Stimulated activated CD4-positive, alpha-beta T cell treated with anti-CD3 and anti-CD28 coated beads, Interleukin-15, amount 100 ng/mL, for 1 hour (primary cell): ENCODE measurements at regions not wholly inside any gene's neighbourhood (a gene's known extent, or its start where the extent isn't known, plus 50 kb on each side); places are given as distances from the start of the nearest gene placed in this dataset.

Experiments
- DNase-seq, 2 donors: peaks; one replicate each; pipeline ENCODE4 v3.0.0-alpha.2; 2020; ENCODE audit warnings: low read depth in 1 of 2, low spot score in 1 of 2

DNA sequence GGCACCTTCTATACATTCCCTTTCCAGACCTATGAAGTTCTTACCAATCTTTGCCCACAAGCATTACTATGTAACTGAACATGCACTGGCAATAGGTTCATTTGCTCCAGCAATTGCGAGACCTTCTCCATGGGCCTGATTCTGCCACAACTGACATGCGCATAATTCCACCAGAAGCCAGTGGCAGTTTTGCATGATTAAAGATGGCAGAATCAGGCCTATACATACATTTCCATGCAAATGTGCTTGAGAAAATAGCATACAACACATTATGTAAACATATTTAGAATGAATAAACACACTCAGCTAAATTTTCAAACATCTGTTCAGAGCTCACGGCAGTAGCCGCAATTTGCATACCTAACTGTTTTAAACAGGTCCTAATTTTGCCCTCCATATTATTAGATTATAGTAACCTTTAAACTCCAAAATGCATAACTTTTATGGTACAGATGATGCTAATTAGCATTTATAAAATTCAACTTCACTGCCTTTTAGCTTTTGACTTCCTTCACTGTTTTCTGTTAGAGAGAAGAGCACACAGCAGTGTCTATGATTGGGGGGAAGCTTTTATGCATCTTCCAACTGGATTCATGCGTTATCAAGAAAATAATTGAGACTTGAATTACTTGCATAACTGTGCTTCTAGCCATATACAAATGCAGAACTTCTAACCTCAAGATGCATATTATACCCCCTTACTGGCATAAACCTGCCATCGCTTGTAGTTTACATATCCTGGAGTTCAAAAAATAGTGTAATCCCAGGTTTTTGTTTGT is 155.3 kb upstream of the CDH19 start:
- no peak for DNase-seq

DNA sequence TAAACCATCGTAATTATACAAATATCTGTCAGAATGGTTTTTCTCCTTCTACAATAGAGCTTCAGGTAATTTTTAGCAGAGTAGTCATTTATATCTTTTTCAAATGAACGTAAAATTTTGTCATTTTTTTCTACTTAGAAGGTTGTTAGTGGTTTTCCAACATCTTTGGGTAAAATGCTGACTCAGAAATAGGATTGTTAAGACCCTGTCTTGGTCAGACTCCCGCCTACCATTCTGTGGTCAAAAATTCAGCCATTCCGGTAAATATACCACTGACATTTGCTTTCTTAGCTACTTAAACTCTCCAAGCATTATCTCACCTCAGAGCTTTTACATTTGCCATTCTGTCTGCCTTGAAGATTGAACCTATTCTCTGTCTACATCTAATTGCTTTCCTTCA is 154.1 kb upstream of the CDH19 start:
- DNase-seq, result no peak

DNA sequence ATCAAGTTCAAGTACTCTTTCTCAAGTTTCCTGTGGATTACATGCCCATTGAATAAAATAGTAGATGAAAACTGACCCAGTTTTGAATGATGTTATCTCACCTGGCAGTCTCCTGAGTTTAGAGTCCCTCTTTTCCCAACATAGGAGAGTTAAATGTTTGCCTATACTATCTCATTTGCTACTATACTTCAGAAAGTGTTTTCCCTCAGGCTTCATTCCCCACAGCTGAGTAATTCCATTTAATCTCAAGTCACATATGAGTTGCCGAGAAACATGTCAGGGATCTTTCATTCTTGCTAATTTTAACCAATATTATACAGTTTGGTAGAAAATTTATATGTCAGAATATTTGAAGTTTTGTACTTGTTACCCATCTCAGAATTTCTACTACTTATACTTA is 150.4 kb upstream of the CDH19 start:
- DNase-seq, result no peak

DNA sequence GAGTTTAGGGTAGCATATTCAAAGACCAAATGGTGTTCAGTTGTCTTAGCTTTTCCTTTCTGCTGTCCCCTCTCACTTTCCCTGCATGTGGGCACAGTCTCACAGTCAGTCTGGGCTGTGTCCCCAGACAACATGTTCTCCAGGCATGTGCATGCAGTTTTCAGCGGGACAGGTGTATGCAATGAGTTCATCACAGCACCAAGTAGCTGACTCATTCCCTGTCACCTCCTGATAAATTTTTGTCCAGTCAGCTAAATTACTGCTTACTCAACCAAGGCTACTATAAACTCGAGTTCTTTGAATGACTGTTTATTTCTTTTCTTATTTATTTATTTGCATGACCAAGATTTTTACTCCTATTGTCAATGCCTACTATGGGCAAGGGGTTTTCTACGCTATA is 148.8 kb upstream of the CDH19 start:
- no peak for DNase-seq

DNA sequence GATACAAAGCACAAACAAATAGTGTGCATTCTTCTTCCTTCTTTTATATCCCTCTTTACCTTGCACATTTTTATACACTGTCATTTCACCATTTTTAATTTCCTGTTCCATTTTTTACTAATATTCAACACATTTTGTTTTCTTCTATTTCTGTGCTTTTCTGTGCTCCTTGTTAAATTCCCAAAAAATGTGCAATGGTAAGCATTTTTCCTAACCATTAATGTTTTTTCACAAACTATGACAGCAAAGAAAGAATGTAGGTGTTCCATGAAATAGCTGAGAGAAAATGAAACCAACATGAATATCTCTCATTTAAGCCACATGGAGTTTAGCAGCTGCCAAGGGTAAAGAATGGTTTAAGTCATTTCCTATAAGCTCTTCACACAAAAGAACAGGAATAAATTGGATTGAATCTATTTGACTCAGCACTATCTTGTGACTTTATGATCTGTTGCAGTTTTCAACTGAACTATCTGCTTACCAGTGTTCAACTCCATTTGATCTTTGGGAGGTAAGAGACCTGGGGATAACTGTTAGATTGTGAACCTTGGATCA is 145.7 kb upstream of the CDH19 start:
- no peak for DNase-seq

DNA sequence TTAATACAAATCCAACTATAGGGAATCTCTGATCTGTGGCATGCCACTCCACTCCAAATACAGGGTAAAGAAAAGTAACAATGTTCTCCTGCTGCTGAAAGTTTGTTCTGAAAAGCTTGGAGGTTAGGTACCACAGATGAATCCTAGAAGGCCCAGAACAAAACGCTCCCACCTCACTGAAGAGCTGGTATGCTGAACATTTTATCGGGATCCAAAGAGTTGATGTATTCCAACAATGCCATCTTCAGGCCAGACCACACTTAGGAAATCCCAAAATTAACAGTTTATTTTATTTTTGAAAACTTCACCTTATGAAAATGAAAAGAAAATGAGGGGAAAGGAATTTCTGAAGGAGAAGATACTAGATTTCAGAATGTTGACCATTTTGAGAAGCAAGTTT is 145.1 kb upstream of the CDH19 start:
- no peak for DNase-seq

DNA sequence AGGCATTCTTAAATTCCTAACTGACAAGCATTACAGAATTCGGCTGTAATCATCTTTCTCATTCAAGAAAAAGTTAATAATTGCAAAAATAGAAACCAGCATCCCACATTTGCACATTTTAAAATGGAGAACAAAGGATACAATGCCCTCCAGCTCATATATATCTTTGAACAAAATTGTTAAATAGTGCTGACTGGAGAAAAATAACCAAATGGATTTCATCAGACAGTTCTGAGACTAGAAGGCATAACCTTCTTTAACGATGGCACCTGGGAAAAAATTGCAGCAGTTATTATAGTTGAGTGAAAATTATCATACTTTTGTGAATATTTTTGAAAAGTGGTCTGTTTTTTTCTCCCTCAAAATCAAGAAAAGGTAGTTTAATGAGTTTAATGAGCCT is 138.9 kb upstream of the CDH19 start:
- DNase-seq, result no peak

DNA sequence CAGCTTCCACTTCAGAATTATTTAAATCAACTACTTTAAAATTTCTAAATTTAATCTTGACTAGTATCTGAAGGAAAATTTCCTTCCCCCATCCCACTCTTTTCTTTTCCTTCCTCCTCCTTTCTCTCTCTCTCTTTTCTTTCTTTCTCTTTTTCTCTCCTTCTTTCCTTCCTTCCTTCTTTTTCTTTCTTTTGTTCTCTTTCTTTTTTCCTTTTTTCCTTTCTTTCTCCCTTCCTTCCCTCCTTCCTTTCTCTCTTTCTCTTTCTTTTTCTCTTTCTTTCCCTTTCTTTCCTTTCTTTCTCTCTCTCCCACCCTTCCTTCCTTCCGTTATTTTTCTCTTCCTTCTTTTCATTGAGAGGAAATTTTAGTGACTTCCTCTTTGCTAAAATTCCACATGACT is 132.0 kb upstream of the CDH19 start:
- DNase-seq, result no peak

DNA sequence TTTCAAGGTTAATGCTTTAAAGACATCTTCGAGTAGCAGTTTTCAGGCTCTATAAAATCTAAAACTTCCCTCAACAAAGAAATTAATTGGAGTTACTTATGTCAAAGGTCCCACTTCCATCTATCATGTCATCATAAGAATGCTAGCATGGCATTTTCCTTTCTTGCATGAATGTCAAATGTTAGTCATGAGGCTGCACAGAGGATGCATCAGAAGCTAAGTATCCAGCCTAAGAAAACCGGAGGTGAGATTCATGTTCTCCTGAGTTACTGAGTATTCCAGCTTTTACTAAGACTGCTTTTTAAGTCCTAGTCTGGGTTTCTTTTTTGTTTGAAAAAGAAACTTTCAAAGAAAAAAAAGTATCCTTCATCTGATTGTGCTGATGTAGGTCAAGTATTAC is 130.6 kb upstream of the CDH19 start:
- no peak for DNase-seq

DNA sequence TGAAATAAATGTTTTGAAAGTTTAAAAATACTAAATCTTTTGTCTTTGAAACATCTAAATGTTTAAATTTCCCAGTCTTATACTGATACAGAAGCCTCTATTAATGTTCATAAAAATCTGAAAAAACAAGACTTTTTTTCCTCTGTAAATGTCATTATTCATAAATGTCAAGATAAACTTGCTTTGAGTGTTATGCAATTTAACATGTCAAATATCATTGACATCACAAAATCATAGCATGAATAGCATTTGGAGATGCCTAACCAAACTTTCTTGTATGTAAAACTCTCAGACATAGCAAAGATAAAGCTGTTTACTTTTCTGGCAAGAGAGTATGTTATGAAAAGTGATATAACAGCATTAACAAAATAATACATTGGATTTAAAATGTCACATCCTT is 128.0 kb upstream of the CDH19 start:
- DNase-seq, result no peak

DNA sequence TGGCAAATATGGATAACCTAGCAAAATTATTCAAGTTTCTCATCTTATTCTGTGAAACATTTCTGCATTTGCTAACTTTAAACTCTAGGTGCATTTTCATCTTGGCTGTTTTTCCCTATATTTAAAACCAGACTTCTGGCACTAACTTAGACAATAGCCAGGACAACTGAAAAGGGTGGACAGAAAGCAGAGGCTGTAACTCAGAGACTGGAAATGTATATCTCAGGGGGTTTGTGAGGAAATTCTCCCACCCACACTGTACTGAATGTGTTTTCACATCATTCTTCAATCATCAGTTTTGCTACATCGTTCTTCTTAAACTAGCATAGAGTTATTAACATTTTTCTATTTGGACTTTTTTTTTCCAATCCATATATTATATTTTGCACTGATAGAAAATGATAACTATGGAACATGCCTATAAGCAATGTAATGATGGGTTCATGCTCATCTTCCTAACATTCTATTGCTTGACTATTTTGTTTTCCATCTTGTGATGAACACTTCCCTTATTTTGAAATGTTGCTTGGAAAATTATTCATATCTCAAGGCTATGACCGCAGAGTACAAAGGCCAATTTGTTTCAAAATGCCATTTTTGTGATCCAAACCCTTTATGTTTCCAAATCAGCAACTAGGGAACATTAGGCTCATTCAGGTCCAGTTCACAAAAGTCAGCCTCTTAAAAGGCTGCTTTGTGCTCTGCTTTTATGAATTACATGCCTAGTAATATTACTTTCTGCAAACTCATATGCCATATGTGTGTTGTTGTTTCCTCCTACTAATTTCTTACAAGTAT is 125.8 kb upstream of the CDH19 start:
- no peak for DNase-seq

DNA sequence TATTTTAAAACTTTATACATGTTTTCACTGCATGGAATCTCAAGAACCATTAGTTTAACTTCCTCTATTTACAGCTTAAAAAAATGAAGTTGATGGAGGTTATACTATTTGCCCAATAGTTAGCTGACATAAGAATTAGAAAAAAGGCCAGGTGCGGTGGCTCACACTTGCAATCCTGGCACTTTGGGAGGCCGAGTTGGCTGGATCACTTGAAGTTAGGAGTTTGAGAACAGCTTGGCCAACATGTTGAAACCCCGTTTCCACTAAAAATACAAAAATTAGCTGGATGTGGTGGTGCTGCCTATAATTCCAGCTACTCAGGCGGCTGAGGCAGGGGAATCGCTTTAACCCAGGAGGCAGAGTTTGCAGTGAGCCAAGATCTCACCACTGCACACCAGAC is 125.1 kb upstream of the CDH19 start:
- DNase-seq, result no peak

DNA sequence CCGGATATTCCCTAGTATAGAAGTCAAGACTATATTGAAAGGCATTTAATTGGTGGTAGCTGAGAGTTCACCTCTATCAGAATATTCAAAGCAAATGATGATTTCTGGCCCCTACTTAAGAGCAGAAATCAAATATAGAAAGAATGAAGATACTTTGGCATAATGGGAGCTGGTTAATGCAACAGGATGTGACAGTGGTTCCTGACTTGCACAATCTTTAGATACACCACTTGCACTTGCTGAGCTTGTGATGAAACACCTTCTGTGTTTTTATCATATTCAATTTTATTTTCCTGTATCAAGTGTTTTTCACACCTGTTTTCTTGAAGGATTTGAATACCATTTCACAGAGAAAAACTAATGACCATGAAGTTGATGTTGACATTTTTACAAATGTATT is 124.1 kb upstream of the CDH19 start:
- DNase-seq, result no peak

DNA sequence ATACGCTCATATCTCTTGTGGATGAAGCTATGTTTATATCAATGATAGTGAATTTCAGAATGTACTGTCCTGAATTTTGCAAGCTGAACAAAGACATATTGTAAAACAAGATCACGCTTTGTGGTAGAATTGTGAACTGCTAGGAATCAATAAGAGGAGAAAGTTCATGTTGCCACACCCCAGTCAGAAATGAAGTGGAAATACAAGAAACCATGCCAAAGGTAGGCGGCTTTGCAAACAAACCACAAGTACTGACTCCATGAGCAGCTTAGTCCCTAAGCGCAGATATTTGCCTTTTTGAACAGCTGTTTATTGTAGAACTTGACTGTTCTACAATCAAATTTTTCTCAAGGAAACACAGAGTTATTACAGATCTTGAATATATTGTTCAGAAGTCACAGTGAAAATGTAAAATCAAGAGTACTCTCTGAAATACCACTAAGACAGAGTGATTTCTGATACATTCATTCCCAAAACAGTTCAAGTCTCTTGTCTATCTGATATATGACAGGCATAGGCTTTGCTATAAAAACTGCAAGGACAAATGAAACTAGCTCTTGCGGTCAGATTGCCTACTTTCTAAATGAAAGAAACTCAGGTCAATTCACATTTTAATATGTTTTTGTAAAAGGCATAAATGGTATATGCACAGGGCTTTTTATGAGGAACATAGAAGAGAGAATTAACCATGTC is 120.9 kb upstream of the CDH19 start:
- no peak for DNase-seq

DNA sequence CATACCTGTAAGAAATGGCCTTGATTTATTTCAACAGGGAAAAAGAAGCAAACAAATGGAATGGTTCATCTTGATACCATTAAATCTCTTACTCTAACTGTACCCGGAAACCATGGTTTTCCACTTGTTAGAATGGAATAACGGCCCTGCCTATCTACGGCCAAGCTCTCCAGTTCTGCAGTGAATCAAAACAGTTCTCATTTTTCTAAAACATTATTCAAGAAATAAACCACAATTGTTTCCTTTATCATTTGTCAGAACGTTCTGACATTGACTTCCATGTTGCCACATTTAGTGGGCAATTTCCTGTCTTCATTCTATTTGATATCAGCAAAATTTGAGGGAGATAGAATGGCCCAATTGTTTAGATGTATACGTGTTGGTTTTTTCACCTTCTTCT is 118.8 kb upstream of the CDH19 start:
- no peak for DNase-seq

DNA sequence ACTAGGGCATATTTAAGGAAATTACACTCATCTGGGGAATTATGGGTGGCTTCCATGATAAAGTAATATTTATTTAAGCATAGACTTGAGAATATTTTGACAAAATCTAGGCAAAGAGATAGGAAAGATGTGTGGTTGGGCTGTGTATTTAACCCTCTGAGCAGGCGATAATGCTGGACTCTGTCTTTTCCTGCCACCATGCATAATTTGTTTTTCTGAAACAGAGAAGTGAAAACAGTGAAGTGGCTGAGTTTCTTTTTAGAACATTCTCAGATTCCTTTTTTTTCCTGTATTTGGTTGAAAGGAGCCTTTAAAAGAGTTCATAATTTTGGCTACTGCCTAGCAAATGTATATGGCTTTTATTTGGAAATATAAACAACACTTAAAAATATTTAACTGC is 104.8 kb upstream of the CDH19 start:
- no peak for DNase-seq

DNA sequence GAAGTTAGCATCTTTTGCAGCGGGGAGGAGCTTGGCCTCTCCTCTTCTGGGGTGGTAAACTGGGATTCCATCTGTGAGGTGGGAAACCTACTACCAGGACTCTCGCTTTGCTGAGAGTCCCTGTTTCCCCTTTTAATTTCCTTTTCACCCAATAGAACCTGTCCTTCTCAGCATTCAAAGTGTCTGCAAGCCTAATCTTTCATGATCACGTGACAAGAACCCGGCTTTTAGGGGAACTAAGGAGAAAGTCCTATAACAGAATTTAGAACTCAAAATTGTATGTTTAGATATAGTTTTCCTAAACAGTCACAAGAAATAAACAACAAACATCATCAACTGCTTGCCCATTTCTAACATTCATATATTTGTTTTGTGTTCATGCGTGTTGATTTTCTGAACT is 103.6 kb upstream of the CDH19 start:
- no peak for DNase-seq

DNA sequence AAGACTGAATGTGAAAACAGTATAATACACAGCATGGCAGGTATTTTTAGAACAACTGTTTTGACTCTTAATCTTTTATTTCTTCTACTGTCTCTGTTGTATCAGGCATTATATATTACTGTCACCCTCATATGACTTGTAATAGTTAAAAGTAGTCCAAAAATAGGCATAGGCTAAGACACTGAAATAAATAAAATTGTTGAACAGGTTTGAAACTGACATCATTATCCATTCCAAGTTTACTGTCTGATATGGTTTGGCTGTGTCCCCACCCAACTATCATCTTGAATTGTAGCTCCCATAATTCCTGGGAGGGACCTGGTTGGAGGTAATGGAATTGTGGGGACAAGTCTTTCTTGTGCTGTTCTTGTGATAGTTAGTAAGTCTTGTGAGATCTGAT is 91.4 kb upstream of the CDH19 start:
- DNase-seq, result no peak

DNA sequence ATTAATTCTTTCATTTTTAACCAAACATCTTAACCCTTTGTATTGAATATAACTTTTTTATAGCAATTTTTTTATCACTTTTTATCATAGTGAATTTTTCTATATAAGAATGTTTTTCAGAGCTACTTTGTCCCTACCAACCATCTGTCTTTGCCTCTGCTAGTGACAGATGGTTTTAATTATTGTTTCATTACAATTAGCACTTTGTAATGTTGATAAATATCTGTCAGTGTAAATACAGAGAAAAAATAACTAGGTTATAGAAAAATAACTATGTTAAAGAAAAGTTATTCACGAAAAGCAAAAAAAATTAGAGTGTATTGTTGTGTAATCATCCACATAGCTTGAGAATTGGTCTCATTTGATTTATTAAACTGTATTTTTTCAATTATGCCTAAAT is 91.0 kb upstream of the CDH19 start:
- no peak for DNase-seq

DNA sequence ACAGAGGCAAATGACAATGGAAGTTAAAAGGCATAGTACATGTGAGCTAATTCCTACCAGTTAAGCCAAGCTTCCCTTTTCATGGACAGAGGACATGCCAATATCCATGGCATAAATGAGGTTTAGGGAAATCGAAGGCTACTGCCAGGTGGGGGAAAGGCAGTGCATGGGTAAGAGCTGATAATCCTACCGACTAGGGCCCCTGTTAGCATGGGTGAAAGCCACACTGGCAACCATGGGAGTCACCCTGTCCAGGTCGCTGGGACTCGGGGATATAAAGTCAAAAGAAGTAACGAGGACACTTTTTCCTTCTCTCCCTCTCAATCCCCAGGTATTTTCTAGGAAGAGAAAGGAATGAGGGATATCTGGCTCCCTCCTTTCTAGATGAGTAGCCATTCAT is 83.7 kb upstream of the CDH19 start:
- no peak for DNase-seq

DNA sequence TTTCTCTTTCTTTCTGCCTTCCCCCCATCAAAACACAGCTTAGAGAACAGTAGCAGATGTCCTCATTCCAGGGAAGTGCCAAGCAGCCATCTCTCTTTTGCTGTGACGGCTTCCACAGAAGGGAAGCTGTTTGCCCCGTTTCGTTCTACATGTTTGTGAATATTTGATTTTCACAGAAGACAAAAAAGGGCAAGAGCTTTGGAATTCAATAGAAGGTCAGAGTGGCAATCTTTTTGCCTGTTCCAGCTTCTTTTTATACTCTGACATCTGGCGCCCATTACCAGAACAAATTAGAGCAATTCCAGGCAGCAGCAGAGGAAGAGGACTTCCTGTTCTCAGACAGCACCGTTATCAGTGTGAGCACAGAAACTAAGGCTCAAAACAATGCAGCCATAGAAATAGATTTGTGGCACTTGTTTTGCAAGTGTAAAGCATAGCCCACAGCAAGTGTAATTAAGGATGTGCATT is 79.0 kb upstream of the CDH19 start:
- DNase-seq, result no peak

DNA sequence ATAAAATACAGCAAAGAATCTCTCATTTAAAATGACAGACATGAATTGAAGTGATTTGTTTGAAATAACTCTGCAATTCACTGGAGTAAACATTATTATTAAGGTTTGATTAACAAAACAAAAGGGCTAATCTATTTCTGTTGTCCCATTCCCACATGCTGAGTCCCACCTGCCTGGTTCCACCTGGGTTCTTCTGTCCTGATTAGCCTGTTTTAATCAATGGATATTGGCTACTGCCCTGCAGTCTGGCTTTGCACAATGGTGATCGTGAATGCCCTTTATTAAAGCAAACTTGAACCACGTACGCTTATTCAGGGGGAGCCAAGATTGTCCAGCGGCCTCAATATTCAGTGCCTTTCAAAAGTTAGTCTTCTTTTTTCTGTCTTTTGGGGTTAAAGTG is 72.8 kb upstream of the CDH19 start:
- DNase-seq, result no peak
